ENCODE measurements at regions not wholly inside any gene's neighbourhood (a gene's known extent, or its start where the extent isn't known, plus 50 kb on each side); places are given as distances from the start of the nearest gene placed in this dataset.

DNA sequence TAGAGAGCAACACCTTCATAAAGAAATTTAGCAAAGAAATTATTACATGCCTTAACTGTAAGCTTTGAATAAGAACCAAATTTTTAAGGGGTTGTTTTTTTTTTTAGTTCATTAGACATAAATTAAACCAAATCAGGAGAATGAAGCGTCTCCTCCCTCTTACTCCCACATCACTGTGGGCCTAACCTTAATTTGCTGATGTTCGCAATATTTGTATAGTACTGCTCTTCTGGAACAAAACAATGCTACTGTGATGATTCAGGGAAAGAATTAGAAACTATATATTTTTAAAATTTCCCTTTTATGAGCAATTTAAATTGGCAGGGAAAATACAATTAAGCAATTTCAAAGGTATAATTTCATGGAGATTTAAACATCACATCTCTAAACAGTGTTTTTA, 275.0 kb upstream of the C9orf72 start:
- intact Hi-C loops (cut with DNase I), result no loop called here
- Histone ChIP-seq H3K36me3 (no peaks in the 10 kb centered on the region), H3K4me1 (no peaks in the 10 kb centered on the region), H3K27me3 (ENCODE audit: low read depth) (no peaks in the 10 kb centered on the region), H3K9me3 (no peaks in the 10 kb centered on the region), H3K27ac (no peak overlapping the region), H3K4me3 (no peak overlapping the region)
- ATAC-seq, result no peak
- no peak for TF ChIP-seq CTCF (IDR thresholded peaks at IDR 0.05)
- DNase-seq, result no peak

DNA sequence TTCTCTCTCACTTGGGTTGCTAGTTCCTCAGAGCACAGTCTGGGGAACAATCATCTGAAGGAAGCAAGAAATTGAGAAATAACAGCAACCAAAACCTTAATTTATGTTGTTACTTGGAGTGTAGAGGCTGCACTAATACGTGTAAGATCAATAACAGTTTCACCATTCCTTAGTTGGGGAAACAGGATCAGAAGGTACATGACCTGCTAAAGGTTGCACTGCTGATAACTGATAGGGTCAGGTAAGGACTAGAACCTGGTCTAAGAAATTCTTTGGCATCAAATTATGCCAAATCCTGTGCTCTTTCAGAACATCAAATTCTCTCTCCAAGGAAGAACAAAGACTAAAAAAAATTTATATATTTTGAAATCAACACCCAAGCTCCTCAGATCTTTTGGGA, 278.6 kb upstream of the C9orf72 start:
- Histone ChIP-seq H3K9me3 (no peaks in the 10 kb centered on the region), H3K4me3 (no peak overlapping the region), H3K27me3 (ENCODE audit: low read depth) (no peaks in the 10 kb centered on the region), H3K4me1 (no peaks in the 10 kb centered on the region), H3K36me3 (no peaks in the 10 kb centered on the region), H3K27ac (no peak overlapping the region)
- TF ChIP-seq CTCF (IDR thresholded peaks at IDR 0.05), result no peak
- ATAC-seq, result no peak
- no peak for DNase-seq
- intact Hi-C loops (cut with DNase I), result no loop called here

DNA sequence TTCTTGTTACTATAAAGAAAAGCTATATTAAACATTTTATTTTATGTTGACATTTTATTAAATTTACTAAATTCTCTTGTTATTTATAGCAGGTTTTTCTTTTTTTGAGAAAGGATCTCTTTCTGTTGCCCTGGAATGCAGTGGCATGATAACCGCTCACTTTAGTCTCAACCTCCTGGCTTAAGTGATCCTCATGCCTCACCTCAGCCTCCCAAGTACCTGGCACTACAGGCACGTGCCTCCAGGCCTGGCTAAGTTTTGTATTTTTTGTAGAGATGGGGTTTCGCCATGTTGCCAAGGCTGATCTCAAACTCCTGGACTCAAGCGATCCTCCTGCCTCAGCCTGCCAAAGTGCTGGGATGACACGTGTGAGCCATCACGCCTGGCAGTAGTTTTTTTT, 280.2 kb upstream of the C9orf72 start:
- ATAC-seq, result peak; percentile 52 to 63
- Histone ChIP-seq H3K4me1 (no peaks in the 10 kb centered on the region), H3K9me3 (no peaks in the 10 kb centered on the region), H3K27me3 (ENCODE audit: low read depth) (no peaks in the 10 kb centered on the region), H3K36me3 (no peaks in the 10 kb centered on the region), H3K4me3 (no peak overlapping the region), H3K27ac (no peak overlapping the region)
- intact Hi-C loops (cut with DNase I), result no loop called here
- TF ChIP-seq CTCF (IDR thresholded peaks at IDR 0.05), result no peak
- no peak for DNase-seq

DNA sequence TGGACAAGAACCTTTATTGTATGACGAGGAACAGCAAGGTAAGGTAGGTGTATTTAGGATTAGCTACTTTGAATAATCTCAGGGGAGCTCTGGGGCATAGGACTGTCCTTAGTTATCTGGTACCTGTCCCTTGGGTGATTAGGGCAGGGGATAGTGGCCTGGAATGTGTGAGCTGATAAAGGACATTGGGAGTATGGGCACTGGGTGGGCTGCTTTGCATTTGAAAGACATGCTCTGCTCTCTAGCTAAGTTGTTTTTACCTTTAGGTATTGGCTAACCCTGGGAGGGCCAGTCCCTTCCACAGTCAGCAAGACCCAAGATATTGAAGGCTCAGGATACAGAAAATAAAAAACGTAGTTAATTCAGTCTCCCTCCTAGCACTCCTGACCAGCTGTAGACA, 282.8 kb upstream of the C9orf72 start:
- H3K27me3 ChIP-seq (ENCODE audit: low read depth), result no peaks in the 10 kb centered on the region
- ATAC-seq (no peak), DNase-seq (no peak)
- intact Hi-C loops (cut with DNase I), result no loop called here
- H3K27ac ChIP-seq, result no peak overlapping the region
- no peak for TF ChIP-seq CTCF (IDR thresholded peaks at IDR 0.05)
- no peaks in the 10 kb centered on the region for H3K4me1 ChIP-seq
- H3K9me3 ChIP-seq, result no peaks in the 10 kb centered on the region
- H3K36me3 ChIP-seq, result no peaks in the 10 kb centered on the region
- no peak overlapping the region for H3K4me3 ChIP-seq

- Histone ChIP-seq H3K36me3 (no peaks in the 10 kb centered on the region), H3K9me3 (no peaks in the 10 kb centered on the region), H3K27me3 (ENCODE audit: low read depth) (no peaks in the 10 kb centered on the region), H3K27ac (no peak overlapping the region), H3K4me3 (no peak overlapping the region), H3K4me1 (no peaks in the 10 kb centered on the region)
- intact Hi-C loops (cut with DNase I), result no loop called here
- ATAC-seq (no peak), DNase-seq (no peak)
- TF ChIP-seq CTCF (IDR thresholded peaks at IDR 0.05), result no peak
These were observed 283.5 kb upstream of the C9orf72 start for GRCh38 chr9:27856748-27857147.

DNA sequence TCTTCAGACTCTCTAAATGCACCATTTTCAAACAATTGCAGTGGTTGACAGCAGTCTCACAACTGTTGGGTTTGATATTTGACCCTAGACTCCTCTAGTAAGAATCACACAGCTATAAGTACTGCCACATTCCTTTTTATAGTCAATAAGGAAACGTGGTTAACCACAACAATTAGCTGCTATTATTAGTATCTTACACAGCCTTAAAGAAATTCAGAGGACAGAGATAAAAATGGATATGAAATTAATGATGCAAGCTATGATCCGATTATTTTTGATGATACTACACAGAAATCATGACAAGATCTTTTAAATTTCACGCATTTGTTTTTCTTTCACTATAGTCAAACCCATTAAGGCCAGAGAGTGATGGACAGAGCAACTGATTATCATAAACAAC, 288.6 kb upstream of the C9orf72 start:
- Histone ChIP-seq H3K4me1 (peaks cover 8% of the 10 kb centered on the region), H3K36me3 (no peaks in the 10 kb centered on the region), H3K9me3 (no peaks in the 10 kb centered on the region), H3K27ac (no peak overlapping the region), H3K4me3 (no peak overlapping the region), H3K27me3 (ENCODE audit: low read depth) (no peaks in the 10 kb centered on the region)
- intact Hi-C loops (cut with DNase I), result no loop called here
- TF ChIP-seq CTCF (IDR thresholded peaks at IDR 0.05), result no peak
- no peak for DNase-seq
- ATAC-seq, result no peak
